HCT116 (cell line): ENCODE measurements at regions not wholly inside any gene's neighbourhood (a gene's known extent, or its start where the extent isn't known, plus 50 kb on each side); places are given as distances from the start of the nearest gene placed in this dataset.

ENCODE experiments used
- ATAC-seq: fragments of 200-7000 bp; cut with Tn5 transposase; 2 replicates; pipeline ENCODE4 v1.9.1; 2020; ENCODE audit warnings: mild to moderate bottlenecking, moderate library complexity
- BruUV-seq: library from RNA; stranded (reverse); fragments of 400-500 nt; replicated peaks from 2 replicates; lab custom pipeline; 2021; lab: Mats Ljungman, UMichigan
- CTCF ChIA-PET: fragments of 300-600 bp; sonication (Branson Sonifier 250); formaldehyde crosslinking; loops from one replicate; lab custom pipeline; 2021; ENCODE audit warnings: antibody characterized with exemption; lab: Charles Lee
- POLR2A ChIA-PET: fragments of 300-600, 350-600 bp; sonication (Branson Sonifier 250); formaldehyde crosslinking; loops from one replicate; lab custom pipeline; 2021; ENCODE audit warnings: antibody characterized with exemption; lab: Charles Lee
- RAD21 ChIA-PET, 2 experiments: fragments of 300-600 bp; sonication (Branson Sonifier 250); formaldehyde crosslinking; loops; one replicate each; lab custom pipeline; 2023; ENCODE audit warnings: low total read pairs in 2 of 2; ENCODE audit not compliant: uncharacterized antibody in 2 of 2, unreplicated experiment in 2 of 2, low non-redundant PET in 1 of 2; lab: Charles Lee
- DNase-seq: peaks from one replicate; pipeline ENCODE4 v3.0.0-alpha.2; 2010; ENCODE audit warnings: low read depth, low spot score
- H2AFZ ChIP-seq: fragments of 200-600 bp; shearing (Covaris generic), sonication (generic); 2 replicates; pipeline ENCODE4 v1.6.1; 2017; ENCODE audit warnings: low read depth, mixed run types, mixed read lengths, antibody characterized with exemption, low read length; ENCODE audit not compliant: poor library complexity, severe bottlenecking
- H3K27ac ChIP-seq: 2 replicates; pipeline ENCODE4 v1.5.1; 2012; ENCODE audit warnings: low read depth, low read length
- H3K27me3 ChIP-seq: fragments of 200-600 bp; sonication (generic); 2 replicates; pipeline ENCODE4 v1.6.1; 2016; ENCODE audit warnings: mixed run types, low read length, mixed read lengths; ENCODE audit not compliant: insufficient read depth
- H3K36me3 ChIP-seq, 2 experiments: fragments of 200-500 bp in 1 of 2; fragments of 200-600 bp in 1 of 2; sonication (Bioruptor generic) in 1 of 2; sonication (generic) in 1 of 2; 2 replicates each; pipeline versions ENCODE4 v1.5.1 to v1.6.1; 2014 to 2016; ENCODE audit warnings: low read length in 2 of 2, inconsistent platforms in 1 of 2, mixed read lengths in 1 of 2, mixed run types in 1 of 2; ENCODE audit not compliant: insufficient read depth in 2 of 2, control insufficient read depth in 1 of 2
- H3K4me1 ChIP-seq, 2 experiments: fragments of 200-600 bp in 1 of 2; sonication (generic) in 1 of 2; 2 replicates each; pipeline versions ENCODE4 v1.5.1 to v1.6.1; 2012 to 2017; ENCODE audit warnings: low read length in 2 of 2, inconsistent platforms in 1 of 2, mild to moderate bottlenecking in 1 of 2, mixed read lengths in 1 of 2, mixed run types in 1 of 2, moderate library complexity in 1 of 2; ENCODE audit not compliant: insufficient read depth in 2 of 2, control insufficient read depth in 1 of 2
- H3K4me2 ChIP-seq: fragments of 200-600 bp; sonication (generic); 2 replicates; pipeline ENCODE4 v1.6.1; 2017; ENCODE audit warnings: mixed run types, low read length, mixed read lengths
- H3K4me3 ChIP-seq, 2 experiments: fragments of 200-600 bp in 1 of 2; sonication (generic) in 1 of 2; replicated peaks in 1 of 2; 2 replicates each; pipeline ENCODE4 v1.5.1; 2011 to 2016; ENCODE audit warnings: low read length in 2 of 2, control low read depth in 1 of 2, low read depth in 1 of 2, mild to moderate bottlenecking in 1 of 2, mixed read lengths in 1 of 2, mixed run types in 1 of 2
- H3K79me2 ChIP-seq: fragments of 200-600 bp; sonication (generic); 2 replicates; pipeline ENCODE4 v1.6.1; 2017; ENCODE audit warnings: mild to moderate bottlenecking, mixed run types, low read length, moderate library complexity, mixed read lengths; ENCODE audit not compliant: insufficient read depth
- H3K9ac ChIP-seq: fragments of 200-600 bp; sonication (generic); 2 replicates; pipeline ENCODE4 v1.6.1; 2016; ENCODE audit warnings: low read length, mixed read lengths
- H3K9me2 ChIP-seq: fragments of 200-600 bp; sonication (generic), shearing (Covaris generic); 2 replicates; pipeline ENCODE4 v1.6.1; 2017; ENCODE audit warnings: mixed run types, mild to moderate bottlenecking, moderate library complexity; ENCODE audit not compliant: insufficient read depth
- H3K9me3 ChIP-seq, 2 experiments: fragments of 200-500 bp in 1 of 2; fragments of 200-600 bp in 1 of 2; sonication (Bioruptor generic) in 1 of 2; sonication (generic) in 1 of 2; 2 replicates each; pipeline ENCODE4 v1.6.1; 2014 to 2017; ENCODE audit warnings: low read length in 2 of 2, mixed read lengths in 2 of 2, inconsistent platforms in 1 of 2, low read depth in 1 of 2, mild to moderate bottlenecking in 1 of 2, mixed run types in 1 of 2, moderate library complexity in 1 of 2; ENCODE audit not compliant: control insufficient read depth in 1 of 2, insufficient read depth in 1 of 2
- H4K20me1 ChIP-seq: fragments of 200-600 bp; sonication (generic), shearing (Covaris generic); 2 replicates; pipeline ENCODE4 v1.6.1; 2017; ENCODE audit warnings: mixed run types, mild to moderate bottlenecking, moderate library complexity; ENCODE audit not compliant: insufficient read depth
- CBX3 ChIP-seq: IDR thresholded peaks from 2 replicates; pipeline ENCODE4 v1.6.1; 2012; ENCODE audit warnings: low read depth
- CEBPB ChIP-seq: IDR thresholded peaks from 2 replicates; pipeline ENCODE4 v1.6.1; 2012; ENCODE audit warnings: low read depth
- EGR1 ChIP-seq: IDR thresholded peaks from 2 replicates; pipeline ENCODE4 v1.6.1; 2012; ENCODE audit warnings: low read depth
- ELF1 ChIP-seq: IDR thresholded peaks from 2 replicates; pipeline ENCODE4 v1.6.1; 2012; ENCODE audit warnings: low read depth, borderline replicate concordance
- EZH2 ChIP-seq: fragments of 200-600 bp; sonication (generic); IDR thresholded peaks from 2 replicates; pipeline ENCODE4 v1.6.1; 2017; ENCODE audit warnings: antibody characterized with exemption, mixed run types
- EZH2phosphoT487 ChIP-seq: fragments of 200-600 bp; IDR thresholded peaks from 2 replicates; pipeline ENCODE4 v1.6.1; 2018; ENCODE audit warnings: antibody characterized with exemption, borderline replicate concordance
- JUND ChIP-seq: IDR thresholded peaks from 2 replicates; pipeline ENCODE4 v1.6.1; 2012
- POLR2A ChIP-seq: IDR thresholded peaks from 2 replicates; pipeline ENCODE4 v1.7.0; 2011; ENCODE audit warnings: borderline replicate concordance; ENCODE audit not compliant: insufficient read depth, insufficient read length; ENCODE audit errors: extremely low read depth
- SIN3A ChIP-seq: IDR thresholded peaks from 2 replicates; pipeline ENCODE4 v1.6.1; 2012; ENCODE audit warnings: low read depth
- SRF ChIP-seq: IDR thresholded peaks from 2 replicates; pipeline ENCODE4 v1.6.1; 2012; ENCODE audit warnings: low read depth
- YY1 ChIP-seq: IDR thresholded peaks from 2 replicates; pipeline ENCODE4 v1.6.1; 2011; ENCODE audit warnings: low read length, low read depth, moderate library complexity, mild to moderate bottlenecking; ENCODE audit not compliant: insufficient replicate concordance; ENCODE audit errors: extremely low read depth
- intact Hi-C: fragments of 100-400 bp; cut with micrococcal nuclease; formaldehyde crosslinking; loops from 2 replicates; pipeline ENCODE4 v1.10.0; 2022
- TF ChIP-seq, protein P1 (sequence below): IDR thresholded peaks from 2 replicates; pipeline ENCODE4 v1.6.1; 2012
- TF ChIP-seq, protein P2 (sequence below): IDR thresholded peaks from 2 replicates; pipeline ENCODE4 v1.6.1; 2012
- TF ChIP-seq, protein P3 (sequence below): IDR thresholded peaks from 2 replicates; pipeline ENCODE4 v1.6.1; 2011; ENCODE audit warnings: mild to moderate bottlenecking, low read length, moderate library complexity; ENCODE audit not compliant: insufficient replicate concordance; ENCODE audit errors: extremely low read depth
- TF ChIP-seq, protein P4 (sequence below), 3 experiments: fragments of 200-600 bp in 1 of 3; sonication (generic) in 1 of 3; IDR thresholded peaks in 2 of 3; conservative IDR thresholded peaks in 1 of 3; 2 replicates each; pipeline ENCODE4 v1.5.1; 2012 to 2017; ENCODE audit warnings: low read depth in 2 of 3, low read length in 2 of 3, antibody characterized with exemption in 1 of 3, borderline replicate concordance in 1 of 3, control low read depth in 1 of 3, mild to moderate bottlenecking in 1 of 3, mixed read lengths in 1 of 3, mixed run types in 1 of 3, moderate library complexity in 1 of 3; ENCODE audit not compliant: insufficient read depth in 1 of 3
- TF ChIP-seq, protein P5 (sequence below): IDR thresholded peaks from 2 replicates; pipeline ENCODE4 v1.6.1; 2012; ENCODE audit warnings: low read depth

DNA sequence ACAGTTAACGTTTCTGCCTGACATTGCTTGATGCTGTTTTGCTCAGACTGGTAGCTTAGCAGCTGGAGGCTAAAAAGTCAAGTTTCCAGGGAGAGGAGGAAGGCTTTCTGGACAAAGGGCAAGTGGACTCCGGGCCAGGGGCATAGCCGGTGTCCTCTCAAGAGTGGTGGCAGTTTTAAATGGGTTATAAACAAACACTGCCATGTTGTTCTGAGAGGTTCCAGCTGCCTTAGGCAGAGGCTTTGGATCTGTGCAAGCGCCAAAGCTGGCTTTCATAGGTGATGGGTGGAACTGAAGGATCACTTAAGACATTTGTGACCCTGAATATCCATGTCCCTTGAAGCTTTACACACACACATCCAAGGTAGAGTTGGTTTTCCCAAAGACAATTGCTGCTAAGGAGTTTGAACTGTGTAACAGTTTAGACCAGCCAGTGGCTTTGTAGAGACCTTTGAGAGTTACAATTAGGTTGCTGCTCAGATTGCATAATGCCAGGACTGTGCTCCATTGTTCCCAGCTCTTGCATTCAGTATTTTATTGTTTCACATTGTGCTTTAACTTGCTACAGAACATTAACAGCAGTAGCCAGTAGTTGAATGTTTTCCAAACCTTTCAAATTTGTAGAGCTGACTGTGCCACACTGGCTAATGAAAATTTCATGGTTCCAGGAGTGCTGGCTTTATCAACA lies 54.1 kb upstream of the AP1S2 start:
- no TSS peak for BruUV-seq
- H3K4me2 ChIP-seq = no peak overlapping the region
- ChIA-PET CTCF (no interaction called here), RAD21 (no interaction called here), POLR2A (no interaction called here)
- ATAC-seq = no peak
- no peak overlapping the region for H3K27ac ChIP-seq
- intact Hi-C loops = no loop called here
- H3K27me3 ChIP-seq = no peaks in the 10 kb centered on the region
- H3K9me2 ChIP-seq = no peaks in the 10 kb centered on the region
- H3K79me2 ChIP-seq = no peaks in the 10 kb centered on the region
- no peaks in the 10 kb centered on the region for H3K4me1 ChIP-seq
- DNase-seq = no peak
- H3K9ac ChIP-seq = no peak overlapping the region
- no peak overlapping the region for H3K4me3 ChIP-seq
- TF ChIP-seq SIN3A (no peak), ELF1 (no peak), YY1 (no peak), EGR1 (no peak), EZH2 (no peak), POLR2A (no peak), EZH2phosphoT487 (no peak), CBX3 (no peak), JUND (no peak), SRF (no peak), CEBPB (no peak)
- TF ChIP-seq, protein P1, sequence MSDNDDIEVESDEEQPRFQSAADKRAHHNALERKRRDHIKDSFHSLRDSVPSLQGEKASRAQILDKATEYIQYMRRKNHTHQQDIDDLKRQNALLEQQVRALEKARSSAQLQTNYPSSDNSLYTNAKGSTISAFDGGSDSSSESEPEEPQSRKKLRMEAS = no peak
- TF ChIP-seq, protein P2, sequence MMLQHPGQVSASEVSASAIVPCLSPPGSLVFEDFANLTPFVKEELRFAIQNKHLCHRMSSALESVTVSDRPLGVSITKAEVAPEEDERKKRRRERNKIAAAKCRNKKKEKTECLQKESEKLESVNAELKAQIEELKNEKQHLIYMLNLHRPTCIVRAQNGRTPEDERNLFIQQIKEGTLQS = no peak
- TF ChIP-seq, protein P3, sequence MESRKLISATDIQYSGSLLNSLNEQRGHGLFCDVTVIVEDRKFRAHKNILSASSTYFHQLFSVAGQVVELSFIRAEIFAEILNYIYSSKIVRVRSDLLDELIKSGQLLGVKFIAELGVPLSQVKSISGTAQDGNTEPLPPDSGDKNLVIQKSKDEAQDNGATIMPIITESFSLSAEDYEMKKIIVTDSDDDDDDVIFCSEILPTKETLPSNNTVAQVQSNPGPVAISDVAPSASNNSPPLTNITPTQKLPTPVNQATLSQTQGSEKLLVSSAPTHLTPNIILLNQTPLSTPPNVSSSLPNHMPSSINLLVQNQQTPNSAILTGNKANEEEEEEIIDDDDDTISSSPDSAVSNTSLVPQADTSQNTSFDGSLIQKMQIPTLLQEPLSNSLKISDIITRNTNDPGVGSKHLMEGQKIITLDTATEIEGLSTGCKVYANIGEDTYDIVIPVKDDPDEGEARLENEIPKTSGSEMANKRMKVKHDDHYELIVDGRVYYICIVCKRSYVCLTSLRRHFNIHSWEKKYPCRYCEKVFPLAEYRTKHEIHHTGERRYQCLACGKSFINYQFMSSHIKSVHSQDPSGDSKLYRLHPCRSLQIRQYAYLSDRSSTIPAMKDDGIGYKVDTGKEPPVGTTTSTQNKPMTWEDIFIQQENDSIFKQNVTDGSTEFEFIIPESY = no peak
- TF ChIP-seq, protein P4, sequence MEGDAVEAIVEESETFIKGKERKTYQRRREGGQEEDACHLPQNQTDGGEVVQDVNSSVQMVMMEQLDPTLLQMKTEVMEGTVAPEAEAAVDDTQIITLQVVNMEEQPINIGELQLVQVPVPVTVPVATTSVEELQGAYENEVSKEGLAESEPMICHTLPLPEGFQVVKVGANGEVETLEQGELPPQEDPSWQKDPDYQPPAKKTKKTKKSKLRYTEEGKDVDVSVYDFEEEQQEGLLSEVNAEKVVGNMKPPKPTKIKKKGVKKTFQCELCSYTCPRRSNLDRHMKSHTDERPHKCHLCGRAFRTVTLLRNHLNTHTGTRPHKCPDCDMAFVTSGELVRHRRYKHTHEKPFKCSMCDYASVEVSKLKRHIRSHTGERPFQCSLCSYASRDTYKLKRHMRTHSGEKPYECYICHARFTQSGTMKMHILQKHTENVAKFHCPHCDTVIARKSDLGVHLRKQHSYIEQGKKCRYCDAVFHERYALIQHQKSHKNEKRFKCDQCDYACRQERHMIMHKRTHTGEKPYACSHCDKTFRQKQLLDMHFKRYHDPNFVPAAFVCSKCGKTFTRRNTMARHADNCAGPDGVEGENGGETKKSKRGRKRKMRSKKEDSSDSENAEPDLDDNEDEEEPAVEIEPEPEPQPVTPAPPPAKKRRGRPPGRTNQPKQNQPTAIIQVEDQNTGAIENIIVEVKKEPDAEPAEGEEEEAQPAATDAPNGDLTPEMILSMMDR (IDR thresholded peaks at IDR 0.05 in 2 of 3, conservative IDR thresholded peaks at IDR 0.05 in 1 of 3; ENCODE audit: borderline replicate concordance in 1 of 3, insufficient read depth in 1 of 3, low read depth in 2 of 3, low read length in 2 of 3) = no peak
- TF ChIP-seq, protein P5, sequence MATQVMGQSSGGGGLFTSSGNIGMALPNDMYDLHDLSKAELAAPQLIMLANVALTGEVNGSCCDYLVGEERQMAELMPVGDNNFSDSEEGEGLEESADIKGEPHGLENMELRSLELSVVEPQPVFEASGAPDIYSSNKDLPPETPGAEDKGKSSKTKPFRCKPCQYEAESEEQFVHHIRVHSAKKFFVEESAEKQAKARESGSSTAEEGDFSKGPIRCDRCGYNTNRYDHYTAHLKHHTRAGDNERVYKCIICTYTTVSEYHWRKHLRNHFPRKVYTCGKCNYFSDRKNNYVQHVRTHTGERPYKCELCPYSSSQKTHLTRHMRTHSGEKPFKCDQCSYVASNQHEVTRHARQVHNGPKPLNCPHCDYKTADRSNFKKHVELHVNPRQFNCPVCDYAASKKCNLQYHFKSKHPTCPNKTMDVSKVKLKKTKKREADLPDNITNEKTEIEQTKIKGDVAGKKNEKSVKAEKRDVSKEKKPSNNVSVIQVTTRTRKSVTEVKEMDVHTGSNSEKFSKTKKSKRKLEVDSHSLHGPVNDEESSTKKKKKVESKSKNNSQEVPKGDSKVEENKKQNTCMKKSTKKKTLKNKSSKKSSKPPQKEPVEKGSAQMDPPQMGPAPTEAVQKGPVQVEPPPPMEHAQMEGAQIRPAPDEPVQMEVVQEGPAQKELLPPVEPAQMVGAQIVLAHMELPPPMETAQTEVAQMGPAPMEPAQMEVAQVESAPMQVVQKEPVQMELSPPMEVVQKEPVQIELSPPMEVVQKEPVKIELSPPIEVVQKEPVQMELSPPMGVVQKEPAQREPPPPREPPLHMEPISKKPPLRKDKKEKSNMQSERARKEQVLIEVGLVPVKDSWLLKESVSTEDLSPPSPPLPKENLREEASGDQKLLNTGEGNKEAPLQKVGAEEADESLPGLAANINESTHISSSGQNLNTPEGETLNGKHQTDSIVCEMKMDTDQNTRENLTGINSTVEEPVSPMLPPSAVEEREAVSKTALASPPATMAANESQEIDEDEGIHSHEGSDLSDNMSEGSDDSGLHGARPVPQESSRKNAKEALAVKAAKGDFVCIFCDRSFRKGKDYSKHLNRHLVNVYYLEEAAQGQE = no peak
- H2AFZ ChIP-seq = no peak overlapping the region
- no peaks in the 10 kb centered on the region for H4K20me1 ChIP-seq
- no peaks in the 10 kb centered on the region for H3K36me3 ChIP-seq
- no peaks in the 10 kb centered on the region for H3K9me3 ChIP-seq
